HG03354 (cell line): ENCODE measurements at regions not wholly inside any gene's neighbourhood (a gene's known extent, or its start where the extent isn't known, plus 50 kb on each side); places are given as distances from the start of the nearest gene placed in this dataset.

Experiments
- ATAC-seq: cut with Tn5 transposase; IDR thresholded peaks from one replicate; pipeline ENCODE4 v1.9.1; 2021; ENCODE audit warnings: mild to moderate bottlenecking; ENCODE audit not compliant: unreplicated experiment, poor library complexity, severe bottlenecking

- no peak for ATAC-seq
These were observed 396.5 kb upstream of the RPS23 start for GRCh38 chr5:82674671-82675070.

- peak; percentile 79 for ATAC-seq
These were observed 395.1 kb upstream of the RPS23 start for GRCh38 chr5:82673057-82673809.

- ATAC-seq: no peak
These were observed 392.5 kb upstream of the RPS23 start for GRCh38 chr5:82670692-82671091.

- ATAC-seq: no peak
These were observed 391.6 kb upstream of the RPS23 start for GRCh38 chr5:82669720-82670119.

DNA sequence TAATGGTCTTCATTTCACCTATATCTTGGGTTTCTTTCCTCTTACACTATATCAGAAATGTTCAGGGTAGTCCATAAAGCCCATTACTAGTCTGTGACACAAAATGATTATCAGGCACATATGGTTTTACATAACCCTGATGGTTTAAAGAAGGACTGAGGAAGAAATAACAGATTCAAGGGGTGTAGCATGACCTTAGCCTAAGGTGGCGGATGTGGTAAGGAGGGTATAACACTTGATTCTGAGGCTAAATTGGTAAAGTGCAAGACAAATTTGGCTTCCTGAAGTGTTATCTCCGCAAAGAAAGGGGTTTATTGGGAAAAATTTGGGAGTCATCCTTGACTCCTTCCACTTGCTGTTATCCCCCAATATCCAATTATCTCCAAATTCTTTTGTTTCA is 388.2 kb upstream of the RPS23 start:
- no peak for ATAC-seq

- ATAC-seq: no peak
These were observed 386.6 kb upstream of the RPS23 start for GRCh38 chr5:82664732-82665131.

DNA sequence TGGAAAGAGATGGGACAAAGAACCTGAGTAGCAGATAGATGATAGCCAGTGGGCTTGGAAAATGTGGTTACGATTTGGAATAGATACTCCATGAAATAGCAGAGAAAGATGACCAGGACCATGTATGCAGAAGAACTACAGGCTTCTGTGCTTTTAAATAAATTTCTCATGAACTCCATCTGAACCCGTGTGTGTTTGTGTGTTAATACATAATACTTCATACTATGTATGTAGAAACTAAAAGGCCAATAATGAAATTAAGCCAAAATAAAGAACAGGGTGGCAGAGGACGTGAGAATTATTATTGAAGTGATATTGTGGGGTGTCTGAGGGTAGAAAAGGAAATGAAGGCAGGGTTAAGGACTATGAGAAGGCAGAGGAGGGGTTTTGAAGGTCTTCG is 385.1 kb upstream of the RPS23 start:
- ATAC-seq: no peak

DNA sequence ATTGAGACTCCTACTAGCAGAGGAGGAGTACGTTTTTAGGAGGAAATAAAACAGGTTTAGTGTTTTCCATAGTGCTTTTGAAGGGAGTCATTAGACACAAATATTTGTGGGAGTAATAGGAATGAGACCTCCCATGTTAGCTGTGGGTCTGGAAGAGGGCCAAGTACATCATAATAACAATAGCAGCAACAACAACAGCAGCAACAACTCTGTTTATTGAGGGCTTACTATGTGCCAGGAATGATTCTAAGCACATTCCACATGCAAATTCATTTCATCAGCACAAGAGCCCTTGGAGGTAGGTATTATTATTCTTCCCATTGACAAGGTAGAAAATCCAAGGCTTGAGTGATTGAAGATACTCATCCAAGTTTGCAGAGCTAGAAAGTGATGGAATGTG is 384.2 kb upstream of the RPS23 start:
- no peak for ATAC-seq

DNA sequence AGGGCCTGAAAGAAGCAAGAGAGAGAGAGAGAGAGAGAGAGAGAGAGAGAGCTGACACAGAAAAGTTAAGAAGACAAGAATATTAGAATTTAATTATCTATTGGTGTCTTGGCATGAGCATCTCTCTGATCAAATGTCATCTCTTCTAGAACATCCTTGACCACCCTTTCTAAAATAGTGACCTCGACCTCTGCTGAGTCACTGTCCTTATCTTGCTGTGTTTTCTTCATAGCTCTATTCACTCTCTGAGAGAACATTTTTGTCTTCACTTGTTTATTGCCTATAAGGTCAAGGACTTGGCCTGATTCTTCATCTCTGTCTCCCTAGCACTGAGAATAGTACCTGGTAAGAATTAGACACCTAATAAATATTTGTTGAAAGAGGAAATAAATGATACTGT is 383.8 kb upstream of the RPS23 start:
- no peak for ATAC-seq

GRCh38 chr5:82661462-82661861 is 383.3 kb upstream of the RPS23 start:
- no peak for ATAC-seq

- ATAC-seq: no peak
These were observed 381.0 kb upstream of the RPS23 start for GRCh38 chr5:82659115-82659514.

DNA sequence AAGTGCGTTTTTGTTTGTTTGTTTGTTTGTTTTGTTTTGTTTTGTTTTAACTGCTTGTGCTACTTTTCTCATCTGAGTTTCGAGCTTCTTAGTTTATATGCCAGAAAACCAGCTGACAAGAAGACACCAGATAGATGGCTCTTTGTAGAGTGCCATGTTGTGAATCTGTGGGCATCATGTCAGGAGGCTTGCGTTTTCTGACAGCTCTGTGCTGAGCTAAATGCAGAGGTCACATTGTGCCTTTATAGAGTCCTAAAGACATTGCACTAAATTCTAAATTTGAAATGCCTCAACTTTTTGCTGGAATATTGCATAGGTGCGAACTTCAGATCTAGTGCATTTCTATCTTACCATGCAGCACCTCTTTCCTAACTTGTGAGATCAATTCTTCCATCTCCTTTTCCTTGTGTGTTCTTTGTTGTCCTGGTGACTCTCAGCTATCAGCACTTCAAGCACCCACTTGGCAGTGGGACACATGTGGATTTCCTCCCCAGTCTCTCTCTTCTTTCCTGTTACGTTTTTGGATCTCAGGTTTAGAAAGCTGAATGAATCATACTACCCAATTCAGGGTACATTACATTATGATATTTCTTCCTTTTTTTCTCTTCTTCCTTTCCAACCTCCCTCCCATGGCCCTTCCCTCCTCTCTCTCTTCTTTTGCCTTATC is 379.0 kb upstream of the RPS23 start:
- no peak for ATAC-seq

GRCh38 chr5:82656341-82656761 is 378.2 kb upstream of the RPS23 start:
- ATAC-seq: no peak

- ATAC-seq: no peak
These were observed 376.9 kb upstream of the RPS23 start for GRCh38 chr5:82655078-82655477.

DNA sequence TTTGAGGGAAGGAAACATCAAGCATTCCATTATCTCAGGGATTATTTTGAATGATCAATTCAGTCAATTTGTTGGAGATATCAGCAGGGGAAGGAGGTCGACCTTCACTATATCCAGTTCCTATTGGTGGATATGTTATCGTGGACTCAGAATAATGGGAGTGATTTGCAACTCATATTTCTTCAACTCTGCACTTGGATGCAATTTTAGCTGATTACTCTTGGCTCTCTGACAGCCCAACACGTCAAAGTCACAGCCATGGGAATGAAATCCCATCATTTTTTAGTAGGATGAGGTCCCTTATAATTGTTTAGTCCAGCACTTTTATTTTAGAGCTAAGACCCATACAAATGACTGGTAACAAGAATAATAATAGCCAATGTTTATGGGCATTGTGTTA is 371.8 kb upstream of the RPS23 start:
- no peak for ATAC-seq

DNA sequence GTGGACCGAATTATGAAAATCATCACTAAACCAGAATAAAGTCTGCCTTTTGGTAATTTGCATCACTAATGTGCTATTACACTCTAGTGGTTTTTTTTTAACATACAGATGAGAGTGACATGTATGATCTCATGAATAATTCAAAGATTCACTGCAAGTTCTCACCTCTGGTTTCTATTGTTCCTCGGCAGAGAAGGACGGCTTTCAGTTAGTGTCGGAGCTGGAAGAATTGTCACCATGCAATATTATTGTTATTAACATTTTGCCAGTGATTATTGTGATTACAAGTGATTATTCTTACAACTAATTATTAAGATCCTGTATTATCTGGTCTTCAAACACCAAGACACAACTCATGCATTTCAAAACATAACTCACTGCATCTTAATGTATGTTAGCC is 366.6 kb upstream of the RPS23 start:
- ATAC-seq: no peak

DNA sequence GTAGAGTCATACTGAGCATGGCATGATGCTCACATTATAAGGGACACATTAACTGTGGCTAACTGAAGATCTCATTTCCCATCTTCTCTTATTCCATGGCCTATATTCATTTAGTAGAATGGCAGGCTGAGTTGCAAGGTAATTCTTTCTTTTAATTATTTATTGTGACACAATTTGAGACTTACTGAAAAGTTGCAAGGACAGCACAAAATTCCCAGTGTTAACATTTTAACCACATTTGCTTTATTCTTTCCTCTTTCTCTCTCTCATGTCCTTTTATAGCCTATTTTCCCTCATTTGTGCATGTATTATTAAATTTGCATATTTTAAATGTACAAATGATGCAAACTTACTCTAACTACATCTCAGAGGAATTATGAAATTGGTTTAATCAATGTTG is 366.1 kb upstream of the RPS23 start:
- ATAC-seq: no peak

- no peak for ATAC-seq
These were observed 364.2 kb upstream of the RPS23 start for GRCh38 chr5:82642313-82642712.

GRCh38 chr5:82641331-82642003 is 363.3 kb upstream of the RPS23 start:
- peak; percentile 88 for ATAC-seq

DNA sequence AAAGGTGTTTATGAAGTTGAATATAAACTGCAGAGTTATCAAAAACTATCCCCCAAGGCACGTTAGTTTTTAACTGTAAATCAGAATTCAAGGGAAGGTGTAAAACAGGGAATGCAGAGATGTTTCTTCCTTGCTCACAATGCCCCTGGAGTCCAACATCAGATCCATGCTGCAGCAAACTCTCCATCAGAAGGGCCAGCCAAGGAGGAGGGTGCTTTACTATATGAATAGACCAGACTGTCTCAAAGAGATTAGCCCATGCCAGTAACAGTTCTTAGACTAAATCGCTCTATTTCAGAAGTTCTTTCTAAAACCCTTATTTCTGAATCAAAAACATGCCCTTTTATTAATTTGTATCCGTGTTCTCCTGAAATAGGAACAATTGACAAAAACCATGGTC is 362.8 kb upstream of the RPS23 start:
- no peak for ATAC-seq
